ENCODE measurements at regions not wholly inside any gene's neighbourhood (a gene's known extent, or its start where the extent isn't known, plus 50 kb on each side); places are given as distances from the start of the nearest gene placed in this dataset.

- TF ChIP-seq CHD7 (IDR thresholded peaks at IDR 0.05; ENCODE audit: insufficient replicate concordance, low read length) (no peak), KDM5A (IDR thresholded peaks at IDR 0.05; ENCODE audit: low read length) (no peak), ATF2 (IDR thresholded peaks at IDR 0.05; ENCODE audit: low read length) (no peak), ATF3 (IDR thresholded peaks at IDR 0.05; ENCODE audit: insufficient read depth, low read depth, low read length) (no peak), EGR1 (IDR thresholded peaks at IDR 0.05; ENCODE audit: borderline replicate concordance, low read depth, low read length) (no peak), CHD2 (IDR thresholded peaks at IDR 0.05; ENCODE audit: low read length) (no peak), SUZ12 (IDR thresholded peaks at IDR 0.05; ENCODE audit: low read length) (no peak), HDAC2 (IDR thresholded peaks at IDR 0.05; ENCODE audit: borderline replicate concordance in 1 of 2, low read depth in 2 of 2, low read length in 2 of 2) (no peak), BCL11A (IDR thresholded peaks at IDR 0.05; ENCODE audit: low read depth in 2 of 2, low read length in 2 of 2) (no peak)
These were observed 99.9 kb upstream of the PRDX6 start (continued) for GRCh38 chr1:173377266-173377665.

Data from H1 (cell line).